GM12874 (cell line): ENCODE measurements at regions not wholly inside any gene's neighbourhood (a gene's known extent, or its start where the extent isn't known, plus 50 kb on each side); places are given as distances from the start of the nearest gene placed in this dataset.

Source experiments
- TF ChIP-seq, protein P1 (sequence below): IDR thresholded peaks from 2 replicates; pipeline ENCODE4 v1.5.1; 2011; ENCODE audit warnings: low read depth, mild to moderate bottlenecking, control low read depth, low read length, moderate library complexity; ENCODE audit not compliant: insufficient read depth

GRCh38 chrX:85808217-85808616 lies 239.1 kb downstream of the CHM start:
- TF ChIP-seq, protein P1, sequence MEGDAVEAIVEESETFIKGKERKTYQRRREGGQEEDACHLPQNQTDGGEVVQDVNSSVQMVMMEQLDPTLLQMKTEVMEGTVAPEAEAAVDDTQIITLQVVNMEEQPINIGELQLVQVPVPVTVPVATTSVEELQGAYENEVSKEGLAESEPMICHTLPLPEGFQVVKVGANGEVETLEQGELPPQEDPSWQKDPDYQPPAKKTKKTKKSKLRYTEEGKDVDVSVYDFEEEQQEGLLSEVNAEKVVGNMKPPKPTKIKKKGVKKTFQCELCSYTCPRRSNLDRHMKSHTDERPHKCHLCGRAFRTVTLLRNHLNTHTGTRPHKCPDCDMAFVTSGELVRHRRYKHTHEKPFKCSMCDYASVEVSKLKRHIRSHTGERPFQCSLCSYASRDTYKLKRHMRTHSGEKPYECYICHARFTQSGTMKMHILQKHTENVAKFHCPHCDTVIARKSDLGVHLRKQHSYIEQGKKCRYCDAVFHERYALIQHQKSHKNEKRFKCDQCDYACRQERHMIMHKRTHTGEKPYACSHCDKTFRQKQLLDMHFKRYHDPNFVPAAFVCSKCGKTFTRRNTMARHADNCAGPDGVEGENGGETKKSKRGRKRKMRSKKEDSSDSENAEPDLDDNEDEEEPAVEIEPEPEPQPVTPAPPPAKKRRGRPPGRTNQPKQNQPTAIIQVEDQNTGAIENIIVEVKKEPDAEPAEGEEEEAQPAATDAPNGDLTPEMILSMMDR, result no peak

GRCh38 chrX:85765651-85766050 lies 281.7 kb downstream of the CHM start:
- TF ChIP-seq, protein P1, result no peak

DNA sequence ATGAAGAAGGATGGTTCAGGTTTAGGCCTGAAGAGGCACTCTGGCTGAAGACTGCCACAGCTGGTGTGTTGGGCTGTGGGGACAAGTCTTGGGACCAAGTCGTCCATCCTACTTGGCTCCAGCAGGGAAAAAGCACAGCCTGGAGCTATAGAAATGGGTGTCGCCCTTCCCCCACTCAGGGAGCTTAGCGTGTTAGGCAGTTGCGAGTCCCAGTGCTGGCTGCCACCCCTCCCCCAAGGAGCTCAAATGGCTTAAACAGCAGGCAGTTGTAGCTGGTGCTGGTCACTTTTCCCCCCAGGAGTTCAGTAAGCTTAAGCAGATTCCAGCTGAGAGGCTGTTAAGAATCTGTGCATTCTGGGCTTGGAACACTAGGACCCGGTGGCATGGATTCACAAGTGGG lies 319.5 kb upstream of the POF1B start:
- TF ChIP-seq, protein P1, result no peak

DNA sequence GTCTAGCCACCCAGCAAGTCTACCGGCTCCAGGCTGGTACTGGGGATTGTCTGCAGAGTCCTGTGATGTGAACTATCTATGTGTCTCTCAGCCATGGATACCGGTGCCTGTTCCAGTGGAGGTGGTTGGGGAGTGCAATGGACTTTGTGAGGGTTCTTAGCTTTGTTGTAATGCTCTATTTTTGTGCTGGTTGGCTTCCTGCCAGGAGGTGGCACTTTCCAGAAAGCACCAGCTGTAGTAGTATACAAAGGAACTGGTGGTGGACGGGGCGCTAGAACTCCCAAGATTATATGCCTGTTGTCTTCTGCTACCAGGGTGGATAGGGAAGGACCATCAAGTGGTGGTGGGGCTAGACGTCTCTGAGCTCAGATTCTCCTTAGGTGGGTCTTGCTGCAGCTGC lies 306.4 kb upstream of the POF1B start:
- TF ChIP-seq, protein P1, result no peak

DNA sequence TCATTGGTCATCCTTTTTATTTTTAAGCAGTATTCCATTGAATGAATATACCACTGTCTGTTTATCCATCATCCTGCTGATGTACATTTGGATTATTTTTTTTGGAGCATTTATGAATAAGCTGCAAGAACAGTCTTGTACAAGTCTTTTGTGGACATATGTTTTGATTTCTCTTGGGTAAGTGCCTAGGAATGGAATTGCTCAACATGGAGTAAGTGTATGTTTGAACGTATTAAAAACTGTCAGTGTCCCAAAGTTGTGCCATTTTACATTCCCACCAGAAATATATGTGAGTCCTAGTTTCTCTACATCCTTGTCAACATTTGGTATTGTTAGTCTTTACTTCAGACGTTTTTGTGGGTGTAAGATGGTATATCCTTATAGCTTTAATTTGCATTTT lies 287.0 kb upstream of the POF1B start:
- TF ChIP-seq, protein P1, result no peak

DNA sequence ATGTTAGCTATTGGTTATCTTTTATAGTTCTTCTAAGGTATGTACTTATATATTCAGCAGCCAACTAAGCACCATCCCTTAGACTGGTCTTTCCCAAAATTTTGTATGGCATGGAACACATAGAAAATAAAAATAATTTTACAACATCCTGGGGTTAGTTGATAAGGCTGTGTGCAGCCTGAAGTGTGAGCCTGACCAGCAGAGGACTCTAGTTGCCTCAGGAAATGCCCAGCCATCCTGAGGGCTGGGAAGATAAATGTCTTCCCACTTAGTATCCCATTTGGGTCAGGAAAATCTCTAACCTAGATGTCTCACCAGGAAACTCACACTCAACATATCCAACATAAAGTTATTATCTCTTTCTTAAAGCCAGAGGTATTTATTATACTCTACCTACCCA lies 251.4 kb upstream of the POF1B start:
- TF ChIP-seq, protein P1, result no peak

- TF ChIP-seq, protein P1, result peak; percentile 26; the same call in 1 of the 2 replicates
Measured at GRCh38 chrX:85627363-85627762, 247.9 kb upstream of the POF1B start.

DNA sequence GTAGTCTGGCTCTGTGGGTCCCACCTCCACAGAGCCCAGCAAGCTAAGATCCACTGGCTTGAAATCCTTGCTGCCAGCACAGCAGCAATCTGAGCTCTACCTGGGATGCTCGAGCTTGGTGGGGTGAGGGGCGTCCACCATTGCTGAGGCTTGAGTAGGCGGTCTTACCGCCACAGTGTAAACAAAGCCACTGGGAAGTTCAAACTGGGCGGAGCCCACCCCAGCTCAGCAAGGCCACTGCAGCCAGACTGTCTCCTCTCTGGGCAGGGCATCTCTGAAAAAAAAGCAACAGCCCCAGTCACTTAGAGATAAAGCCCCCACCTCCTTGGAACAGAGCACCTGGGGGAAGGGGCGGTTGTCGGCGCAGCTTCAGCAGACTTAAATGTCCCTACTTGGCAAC lies 243.2 kb upstream of the POF1B start:
- TF ChIP-seq, protein P1, result no peak
